CD4-positive, CD25-positive, alpha-beta regulatory T cell (primary cell): ENCODE measurements at regions not wholly inside any gene's neighbourhood (a gene's known extent, or its start where the extent isn't known, plus 50 kb on each side); places are given as distances from the start of the nearest gene placed in this dataset.

Source experiments
- ATAC-seq, 2 donors: fragments of 150-1000 bp; cut with Tn5 transposase; one replicate each; pipeline ENCODE4 v1.10.0; 2021; ENCODE audit warnings: low read depth in 2 of 2, moderate number of reproducible peaks in 2 of 2, moderate library complexity in 1 of 2
- DNase-seq, 3 donors: peaks; one replicate each; pipeline versions ENCODE4 v3.0.0 to v3.0.0-alpha.2; 2012 to 2022; ENCODE audit warnings: mixed read lengths in 1 of 3
- H3K27ac ChIP-seq: one replicate; pipeline ENCODE4 v1.7.0; 2013; ENCODE audit warnings: mild to moderate bottlenecking, low read length; ENCODE audit not compliant: insufficient read depth, poor library complexity, severe bottlenecking
- H3K27me3 ChIP-seq: one replicate; pipeline ENCODE4 v1.7.0; 2013; ENCODE audit warnings: low read length; ENCODE audit not compliant: control insufficient read depth, insufficient read depth
- H3K36me3 ChIP-seq: one replicate; pipeline ENCODE4 v1.7.0; 2013; ENCODE audit warnings: mild to moderate bottlenecking, low read length, moderate library complexity; ENCODE audit not compliant: control insufficient read depth, insufficient read depth
- H3K4me1 ChIP-seq: 2 replicates; pipeline ENCODE4 v1.7.0; 2013; ENCODE audit warnings: mild to moderate bottlenecking, low read length; ENCODE audit not compliant: insufficient read depth, control insufficient read depth, poor library complexity, severe bottlenecking
- H3K4me3 ChIP-seq: one replicate; pipeline ENCODE4 v1.7.0; 2013; ENCODE audit warnings: low read depth, mild to moderate bottlenecking, low read length, moderate library complexity
- H3K9me3 ChIP-seq, 2 experiments: 1 replicate in 1 of 2; 2 replicates in 1 of 2; pipeline ENCODE4 v1.7.0; 2013; ENCODE audit warnings: low read length in 2 of 2, mild to moderate bottlenecking in 1 of 2, moderate library complexity in 1 of 2; ENCODE audit not compliant: control insufficient read depth in 2 of 2
- H3K27ac Mint-ChIP-seq, 3 donors: one replicate each; pipeline ENCODE4 v1.8.0; 2020 to 2022; ENCODE audit warnings: mild to moderate bottlenecking in 3 of 3, mixed read lengths in 3 of 3, moderate library complexity in 2 of 3
- H3K27me3 Mint-ChIP-seq: one replicate; pipeline ENCODE4 v1.8.0; 2022; ENCODE audit warnings: mild to moderate bottlenecking, mixed read lengths
- H3K36me3 Mint-ChIP-seq: one replicate; pipeline ENCODE4 v1.8.0; 2020; ENCODE audit warnings: mixed read lengths
- H3K4me1 Mint-ChIP-seq, 4 donors: one replicate each; pipeline ENCODE4 v1.8.0; 2020 to 2022; ENCODE audit warnings: mixed read lengths in 4 of 4, mild to moderate bottlenecking in 1 of 4
- H3K4me3 Mint-ChIP-seq, 4 donors: one replicate each; pipeline ENCODE4 v1.8.0; 2020 to 2022; ENCODE audit warnings: mild to moderate bottlenecking in 4 of 4, mixed read lengths in 4 of 4, moderate library complexity in 3 of 4
- H3K9me3 Mint-ChIP-seq, 7 donors: one replicate each; pipeline ENCODE4 v1.8.0; 2020 to 2022; ENCODE audit warnings: mixed read lengths in 7 of 7, mild to moderate bottlenecking in 3 of 7, moderate library complexity in 2 of 7

GRCh38 chr14:87334997-87335685 is 657.8 kb downstream of the GALC start:
- peaks cover 0 to 9% (median 5%) of the 10 kb centered on the region in 7 donors for H3K9me3 Mint-ChIP-seq
- Histone ChIP-seq H3K9me3 (no peaks in the 10 kb centered on the region), H3K4me1 (no peaks in the 10 kb centered on the region), H3K27me3 (no peaks in the 10 kb centered on the region), H3K36me3 (no peaks in the 10 kb centered on the region), H3K4me3 (no peak overlapping the region), H3K27ac (no peak overlapping the region)
- no peaks in the 10 kb centered on the region for H3K36me3 Mint-ChIP-seq
- H3K4me3 Mint-ChIP-seq = no peak overlapping the region
- H3K27me3 Mint-ChIP-seq = no peaks in the 10 kb centered on the region
- no peak overlapping the region for H3K27ac Mint-ChIP-seq
- no peaks in the 10 kb centered on the region for H3K4me1 Mint-ChIP-seq
- no peak for DNase-seq
- ATAC-seq = no peak

- H3K27ac Mint-ChIP-seq = no peak overlapping the region
- H3K27me3 Mint-ChIP-seq = no peaks in the 10 kb centered on the region
- Histone ChIP-seq H3K27me3 (no peaks in the 10 kb centered on the region), H3K9me3 (no peaks in the 10 kb centered on the region), H3K27ac (no peak overlapping the region), H3K4me3 (no peak overlapping the region), H3K4me1 (no peaks in the 10 kb centered on the region), H3K36me3 (no peaks in the 10 kb centered on the region)
- peaks cover 0 to 11% (median 5%) of the 10 kb centered on the region in 7 donors for H3K9me3 Mint-ChIP-seq
- no peaks in the 10 kb centered on the region for H3K4me1 Mint-ChIP-seq
- H3K36me3 Mint-ChIP-seq = no peaks in the 10 kb centered on the region
- DNase-seq = no peak
- H3K4me3 Mint-ChIP-seq = no peak overlapping the region
- no peak for ATAC-seq
These were observed 661.0 kb downstream of the GALC start for GRCh38 chr14:87331991-87332390.

GRCh38 chr14:87325741-87326140 is 667.2 kb downstream of the GALC start:
- H3K36me3 ChIP-seq = no peaks in the 10 kb centered on the region
- Mint-ChIP-seq H3K4me3 (no peak overlapping the region), H3K4me1 (no peaks in the 10 kb centered on the region), H3K9me3 (peaks cover 0 to 11% (median 7%) of the 10 kb centered on the region in 7 donors), H3K36me3 (no peaks in the 10 kb centered on the region), H3K27ac (no peak overlapping the region), H3K27me3 (no peaks in the 10 kb centered on the region)
- no peak for ATAC-seq
- H3K4me1 ChIP-seq = no peaks in the 10 kb centered on the region
- no peaks in the 10 kb centered on the region for H3K27me3 ChIP-seq
- no peak overlapping the region for H3K4me3 ChIP-seq
- no peaks in the 10 kb centered on the region for H3K9me3 ChIP-seq
- H3K27ac ChIP-seq = no peak overlapping the region
- DNase-seq = no peak

- Histone ChIP-seq H3K4me3 (no peak overlapping the region), H3K27me3 (no peaks in the 10 kb centered on the region), H3K27ac (no peak overlapping the region), H3K4me1 (no peaks in the 10 kb centered on the region), H3K36me3 (no peaks in the 10 kb centered on the region), H3K9me3 (peaks cover 0 to 2% of the 10 kb centered on the region in 2 experiments)
- no peaks in the 10 kb centered on the region for H3K4me1 Mint-ChIP-seq
- H3K27me3 Mint-ChIP-seq = no peaks in the 10 kb centered on the region
- H3K4me3 Mint-ChIP-seq = no peak overlapping the region
- DNase-seq = no peak
- ATAC-seq = no peak
- H3K36me3 Mint-ChIP-seq = no peaks in the 10 kb centered on the region
- H3K9me3 Mint-ChIP-seq = peaks cover 1 to 15% (median 4%) of the 10 kb centered on the region in 7 donors
- no peak overlapping the region for H3K27ac Mint-ChIP-seq
These were observed 669.8 kb downstream of the GALC start for GRCh38 chr14:87323191-87323590.

DNA sequence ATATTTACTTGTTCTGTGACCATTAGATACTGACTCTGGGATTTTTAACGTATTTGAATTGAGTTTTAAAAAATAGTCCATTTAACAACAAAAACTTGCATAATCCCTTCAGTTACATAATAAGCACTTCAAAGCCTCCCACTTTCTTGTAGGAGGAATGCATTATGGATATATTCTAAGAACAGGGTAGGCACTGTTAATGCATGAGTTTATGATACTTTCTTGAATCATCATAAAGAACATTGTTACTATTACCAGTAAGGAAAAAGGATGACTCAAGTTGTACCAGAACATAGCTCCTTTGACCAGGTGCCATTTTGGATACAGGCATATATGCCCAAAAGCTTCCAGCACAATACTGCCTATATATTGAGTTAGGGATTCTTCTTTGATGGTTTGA is 671.4 kb downstream of the GALC start:
- ATAC-seq (no peak), DNase-seq (no peak)
- H3K27me3 Mint-ChIP-seq = no peaks in the 10 kb centered on the region
- H3K36me3 Mint-ChIP-seq = no peaks in the 10 kb centered on the region
- no peak overlapping the region for H3K4me3 Mint-ChIP-seq
- no peaks in the 10 kb centered on the region for H3K4me1 ChIP-seq
- H3K4me1 Mint-ChIP-seq = no peaks in the 10 kb centered on the region
- no peaks in the 10 kb centered on the region for H3K27me3 ChIP-seq
- no peaks in the 10 kb centered on the region for H3K36me3 ChIP-seq
- H3K9me3 Mint-ChIP-seq = peaks cover 3 to 26% (median 6%) of the 10 kb centered on the region in 7 donors
- H3K27ac ChIP-seq = no peak overlapping the region
- peaks cover 0 to 2% of the 10 kb centered on the region in 2 experiments for H3K9me3 ChIP-seq
- H3K4me3 ChIP-seq = no peak overlapping the region
- no peak overlapping the region for H3K27ac Mint-ChIP-seq

- Mint-ChIP-seq H3K27ac (no peak overlapping the region), H3K36me3 (no peaks in the 10 kb centered on the region), H3K4me1 (no peaks in the 10 kb centered on the region), H3K4me3 (no peak overlapping the region), H3K9me3 (peaks cover 0 to 37% (median 8%) of the 10 kb centered on the region in 7 donors), H3K27me3 (no peaks in the 10 kb centered on the region)
- Histone ChIP-seq H3K27me3 (no peaks in the 10 kb centered on the region), H3K27ac (no peak overlapping the region), H3K9me3 (peaks cover 0 to 7% of the 10 kb centered on the region in 2 experiments), H3K36me3 (no peaks in the 10 kb centered on the region), H3K4me1 (no peaks in the 10 kb centered on the region), H3K4me3 (no peak overlapping the region)
- DNase-seq = no peak
- ATAC-seq = no peak
These were observed 680.1 kb downstream of the GALC start for GRCh38 chr14:87312894-87313205.

DNA sequence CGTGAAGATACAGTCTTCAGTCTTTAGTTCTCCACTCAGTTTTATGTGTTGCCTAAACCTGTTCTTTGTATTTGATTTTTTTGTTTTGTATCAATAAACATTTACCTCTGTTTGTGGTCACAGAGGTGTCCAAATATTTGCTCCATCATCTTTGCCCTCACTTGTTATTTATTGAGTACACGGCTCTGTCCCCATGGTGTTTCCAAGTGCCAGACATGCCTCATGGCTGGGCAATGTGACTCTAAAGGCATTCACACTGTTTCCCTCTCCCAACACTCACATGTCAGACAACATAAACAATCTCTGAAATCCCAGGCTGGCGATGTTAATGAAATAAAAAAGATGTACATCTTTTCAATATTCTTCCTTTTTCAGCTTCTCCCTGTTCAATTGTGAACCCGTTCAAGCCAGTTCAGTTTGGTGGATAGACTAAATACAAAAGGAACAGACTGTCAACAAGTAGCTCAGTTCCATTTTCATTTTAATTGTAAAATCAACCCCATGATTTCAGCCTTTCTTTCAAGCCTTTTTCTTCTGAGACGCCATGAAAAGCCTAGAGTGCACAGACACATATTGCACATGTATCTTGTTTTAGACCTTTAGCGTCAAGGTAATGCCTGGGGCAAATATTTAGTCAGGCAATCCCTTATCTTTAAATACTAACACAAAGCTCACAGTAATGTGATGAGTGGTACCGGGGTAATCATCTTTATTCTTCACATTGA is 680.7 kb downstream of the GALC start:
- Mint-ChIP-seq H3K4me1 (no peaks in the 10 kb centered on the region), H3K27me3 (no peaks in the 10 kb centered on the region), H3K4me3 (no peak overlapping the region), H3K9me3 (peaks cover 0 to 35% (median 8%) of the 10 kb centered on the region in 7 donors), H3K36me3 (no peaks in the 10 kb centered on the region), H3K27ac (no peak overlapping the region)
- no peaks in the 10 kb centered on the region for H3K4me1 ChIP-seq
- H3K9me3 ChIP-seq = peaks cover 0 to 7% of the 10 kb centered on the region in 2 experiments
- H3K4me3 ChIP-seq = no peak overlapping the region
- no peak for DNase-seq
- H3K27ac ChIP-seq = no peak overlapping the region
- H3K36me3 ChIP-seq = no peaks in the 10 kb centered on the region
- ATAC-seq = no peak
- no peaks in the 10 kb centered on the region for H3K27me3 ChIP-seq

- H3K27ac Mint-ChIP-seq = no peak overlapping the region
- H3K9me3 Mint-ChIP-seq = peaks cover 3 to 25% (median 9%) of the 10 kb centered on the region in 7 donors
- Histone ChIP-seq H3K36me3 (no peaks in the 10 kb centered on the region), H3K4me3 (no peak overlapping the region), H3K27ac (no peak overlapping the region), H3K27me3 (no peaks in the 10 kb centered on the region), H3K4me1 (no peaks in the 10 kb centered on the region), H3K9me3 (peaks cover 0 to 7% of the 10 kb centered on the region in 2 experiments)
- DNase-seq (no peak), ATAC-seq (no peak)
- H3K27me3 Mint-ChIP-seq = no peaks in the 10 kb centered on the region
- no peaks in the 10 kb centered on the region for H3K36me3 Mint-ChIP-seq
- H3K4me1 Mint-ChIP-seq = no peaks in the 10 kb centered on the region
- no peak overlapping the region for H3K4me3 Mint-ChIP-seq
These were observed 683.4 kb downstream of the GALC start for GRCh38 chr14:87309557-87309956.
